Type B pancreatic cell (in vitro differentiated cells): ENCODE measurements at regions not wholly inside any gene's neighbourhood (a gene's known extent, or its start where the extent isn't known, plus 50 kb on each side); places are given as distances from the start of the nearest gene placed in this dataset.

Experiments
- DNase-seq: peaks from one replicate; pipeline ENCODE4 v3.0.0; 2021; ENCODE audit warnings: mixed read lengths; ENCODE audit not compliant: unreplicated experiment; ENCODE audit errors: extremely low spot score
- H3K27ac Mint-ChIP-seq: 2 replicates; pipeline ENCODE4 v1.8.0; 2021; ENCODE audit warnings: mild to moderate bottlenecking, mixed read lengths
- H3K27me3 Mint-ChIP-seq: 2 replicates; pipeline ENCODE4 v1.8.0; 2021; ENCODE audit warnings: mixed read lengths
- H3K36me3 Mint-ChIP-seq: 2 replicates; pipeline ENCODE4 v1.8.0; 2021; ENCODE audit warnings: mixed read lengths
- H3K4me1 Mint-ChIP-seq: one replicate; pipeline ENCODE4 v1.8.0; 2021; ENCODE audit warnings: mixed read lengths; ENCODE audit not compliant: unreplicated experiment
- H3K4me3 Mint-ChIP-seq: 2 replicates; pipeline ENCODE4 v1.8.0; 2021; ENCODE audit warnings: mild to moderate bottlenecking, mixed read lengths
- H3K9me3 Mint-ChIP-seq: 2 replicates; pipeline ENCODE4 v1.8.0; 2021; ENCODE audit warnings: mixed read lengths
- TF ChIP-seq, protein P1 (sequence below): fragments of 200-600 bp; sonication (generic); conservative IDR thresholded peaks from 2 replicates; pipeline ENCODE4 v1.5.0; 2021; ENCODE audit warnings: antibody characterized with exemption, mild to moderate bottlenecking

DNA sequence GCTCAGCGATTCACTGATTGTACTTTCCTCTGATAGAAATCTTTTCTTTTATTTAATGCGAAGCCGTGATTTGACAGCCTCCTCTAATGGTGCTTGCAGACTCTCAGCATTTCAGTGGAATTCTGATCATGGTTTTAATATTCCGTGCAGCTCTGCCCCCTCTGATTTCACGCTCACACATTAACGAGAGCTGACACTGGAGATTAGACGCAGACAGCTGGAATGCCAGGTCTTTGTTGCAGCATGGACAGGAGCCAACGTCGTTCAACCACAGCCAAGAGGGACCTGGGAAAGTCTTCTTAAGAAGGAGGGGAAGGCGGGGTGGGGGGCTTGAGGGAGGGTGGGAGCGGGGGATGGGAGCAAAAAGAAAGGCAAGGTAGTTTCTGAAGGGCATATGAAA is 186.4 kb downstream of the BLID start:
- DNase-seq: no peak
- Mint-ChIP-seq H3K4me3 (no peak overlapping the region), H3K9me3 (no peaks in the 10 kb centered on the region), H3K36me3 (no peaks in the 10 kb centered on the region), H3K27ac (no peak overlapping the region), H3K4me1 (peaks cover 29% of the 10 kb centered on the region), H3K27me3 (peaks cover 16% of the 10 kb centered on the region)
- TF ChIP-seq, protein P1, sequence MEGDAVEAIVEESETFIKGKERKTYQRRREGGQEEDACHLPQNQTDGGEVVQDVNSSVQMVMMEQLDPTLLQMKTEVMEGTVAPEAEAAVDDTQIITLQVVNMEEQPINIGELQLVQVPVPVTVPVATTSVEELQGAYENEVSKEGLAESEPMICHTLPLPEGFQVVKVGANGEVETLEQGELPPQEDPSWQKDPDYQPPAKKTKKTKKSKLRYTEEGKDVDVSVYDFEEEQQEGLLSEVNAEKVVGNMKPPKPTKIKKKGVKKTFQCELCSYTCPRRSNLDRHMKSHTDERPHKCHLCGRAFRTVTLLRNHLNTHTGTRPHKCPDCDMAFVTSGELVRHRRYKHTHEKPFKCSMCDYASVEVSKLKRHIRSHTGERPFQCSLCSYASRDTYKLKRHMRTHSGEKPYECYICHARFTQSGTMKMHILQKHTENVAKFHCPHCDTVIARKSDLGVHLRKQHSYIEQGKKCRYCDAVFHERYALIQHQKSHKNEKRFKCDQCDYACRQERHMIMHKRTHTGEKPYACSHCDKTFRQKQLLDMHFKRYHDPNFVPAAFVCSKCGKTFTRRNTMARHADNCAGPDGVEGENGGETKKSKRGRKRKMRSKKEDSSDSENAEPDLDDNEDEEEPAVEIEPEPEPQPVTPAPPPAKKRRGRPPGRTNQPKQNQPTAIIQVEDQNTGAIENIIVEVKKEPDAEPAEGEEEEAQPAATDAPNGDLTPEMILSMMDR: no peak

DNA sequence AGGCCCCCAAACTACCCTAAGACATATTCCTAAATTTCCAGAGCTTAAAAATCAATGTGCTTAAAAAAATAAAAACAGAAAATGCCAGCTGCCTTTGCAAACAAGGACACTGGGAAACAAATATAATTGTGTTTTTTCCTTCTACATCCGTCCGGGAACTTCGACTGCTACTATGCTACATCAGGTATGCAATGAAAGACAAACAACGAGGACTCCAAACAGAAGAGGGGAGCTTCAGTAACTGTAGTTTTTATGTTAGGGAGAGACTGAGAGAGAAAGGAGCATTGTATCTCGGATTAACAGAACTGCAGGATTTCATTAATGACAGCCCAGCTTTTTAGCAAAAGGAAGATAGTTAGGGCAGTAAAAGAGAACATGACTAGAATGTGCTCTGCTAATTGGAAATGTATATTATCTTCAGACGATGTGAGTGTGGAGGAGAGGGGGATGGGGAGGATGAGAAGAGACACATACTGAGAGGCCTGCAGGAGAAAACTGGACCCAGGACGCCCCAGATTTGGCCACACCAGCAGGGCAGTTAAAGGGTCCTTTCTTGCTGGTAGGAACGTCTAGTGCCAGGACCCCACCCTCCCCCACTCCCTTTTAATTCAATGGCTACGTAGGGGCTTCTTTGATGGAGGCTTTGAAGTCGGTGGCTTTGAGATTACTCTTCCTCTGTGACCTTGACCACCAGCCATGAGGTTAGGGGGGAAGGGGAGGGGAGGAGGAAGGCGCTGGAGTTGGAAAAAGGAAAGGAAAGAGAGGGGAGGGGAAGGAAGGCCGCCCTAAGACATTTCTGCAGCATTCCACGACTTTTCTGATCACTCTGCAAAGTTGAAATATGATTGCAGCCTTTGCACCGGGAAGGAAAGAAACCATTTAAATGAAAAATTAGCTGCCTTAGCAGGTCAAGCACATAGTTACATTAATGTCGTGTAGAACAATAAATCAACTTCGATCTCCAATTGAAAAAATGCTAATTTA is 187.1 kb downstream of the BLID start:
- TF ChIP-seq, protein P1: no peak
- H3K27me3 Mint-ChIP-seq: peaks cover 16% of the 10 kb centered on the region
- no peaks in the 10 kb centered on the region for H3K9me3 Mint-ChIP-seq

DNA sequence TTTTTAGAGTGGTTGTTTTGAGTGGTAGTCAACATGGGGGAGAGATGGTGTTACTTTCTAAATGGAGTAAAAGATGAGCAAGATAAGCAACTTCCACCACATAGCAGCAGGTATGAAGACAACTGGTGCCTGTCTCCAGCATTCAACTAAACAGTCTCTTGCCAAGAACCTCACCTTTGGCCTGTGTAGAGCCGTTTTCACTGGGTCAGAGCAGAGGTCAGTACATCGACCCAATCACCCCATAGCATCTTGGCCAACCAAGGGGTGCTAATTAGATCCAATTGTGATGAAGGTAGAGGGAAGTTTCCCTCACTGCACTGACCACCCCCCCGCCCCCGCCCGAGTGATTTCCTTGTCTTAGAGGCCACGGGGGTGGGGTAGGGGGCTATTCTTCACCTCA is 188.2 kb downstream of the BLID start:
- peaks cover 27% of the 10 kb centered on the region for H3K4me1 Mint-ChIP-seq
- H3K9me3 Mint-ChIP-seq: no peaks in the 10 kb centered on the region
- no peak overlapping the region for H3K4me3 Mint-ChIP-seq
- TF ChIP-seq, protein P1: no peak
- DNase-seq: no peak
- H3K36me3 Mint-ChIP-seq: no peaks in the 10 kb centered on the region
- no peak overlapping the region for H3K27ac Mint-ChIP-seq
- H3K27me3 Mint-ChIP-seq: peaks cover 16% of the 10 kb centered on the region

More for the DNA sequence above, 187.1 kb downstream of the BLID start:
- no peaks in the 10 kb centered on the region for H3K36me3 Mint-ChIP-seq
- no peak for DNase-seq
- H3K27ac Mint-ChIP-seq: no peak overlapping the region
- H3K4me3 Mint-ChIP-seq: no peak overlapping the region
- peaks cover 29% of the 10 kb centered on the region for H3K4me1 Mint-ChIP-seq

DNA sequence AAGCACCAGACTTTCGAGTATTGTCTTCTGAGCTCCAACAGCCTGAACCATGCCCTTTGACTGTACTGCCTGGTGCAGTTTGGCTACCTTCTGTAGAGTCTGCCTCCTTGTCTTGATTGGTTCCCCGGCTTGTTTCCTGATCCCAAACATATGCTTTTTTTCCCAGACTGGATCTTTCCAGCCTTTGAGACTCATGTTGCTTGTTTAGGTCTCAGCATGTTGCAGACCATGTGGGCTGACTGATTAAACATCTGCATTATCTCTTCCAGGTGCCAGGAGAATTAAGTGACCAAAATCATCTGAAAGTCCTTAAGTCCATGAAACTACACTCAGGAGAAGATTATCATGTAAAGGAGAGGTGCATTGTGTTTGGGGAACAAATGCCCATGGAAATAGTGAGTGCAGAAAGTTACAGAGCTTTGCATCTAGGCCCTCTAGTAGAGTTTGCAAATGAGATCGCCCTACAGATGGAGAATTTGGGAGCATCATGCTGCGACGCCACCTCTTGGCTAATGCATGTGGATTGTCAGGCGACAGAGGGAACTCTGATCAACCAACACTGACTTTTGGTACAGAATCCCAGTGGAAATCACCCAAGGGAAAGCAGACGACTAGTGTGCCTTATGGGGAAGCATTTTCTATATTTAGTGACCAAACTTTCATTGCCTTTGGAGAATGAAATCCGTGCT is 188.8 kb downstream of the BLID start:
- TF ChIP-seq, protein P1: no peak
- DNase-seq: no peak
- Mint-ChIP-seq H3K27me3 (peaks cover 16% of the 10 kb centered on the region), H3K36me3 (no peaks in the 10 kb centered on the region), H3K4me3 (no peak overlapping the region), H3K9me3 (no peaks in the 10 kb centered on the region), H3K27ac (no peak overlapping the region), H3K4me1 (peaks cover 22% of the 10 kb centered on the region)

DNA sequence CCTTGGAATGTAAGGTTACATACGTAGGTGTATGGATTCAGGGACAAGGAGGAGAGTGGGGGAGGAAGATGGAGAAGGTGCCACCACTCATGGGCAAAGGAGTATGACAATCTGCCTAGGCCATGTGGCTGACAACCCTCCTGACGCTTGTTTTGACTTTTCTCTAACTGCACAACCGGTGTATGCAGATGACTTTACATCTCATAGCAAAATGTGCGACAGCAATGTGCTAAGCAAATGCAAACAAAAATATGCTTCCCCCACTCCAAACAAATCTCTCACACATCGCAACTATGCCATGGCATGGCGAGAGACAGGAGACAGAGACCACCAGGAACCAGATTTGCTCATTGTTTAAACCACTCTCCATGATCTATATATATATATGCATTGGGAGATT is 191.8 kb downstream of the BLID start:
- no peak overlapping the region for H3K4me3 Mint-ChIP-seq
- peaks cover 6% of the 10 kb centered on the region for H3K9me3 Mint-ChIP-seq
- peaks cover 14% of the 10 kb centered on the region for H3K4me1 Mint-ChIP-seq
- no peak for DNase-seq
- peaks cover 24% of the 10 kb centered on the region for H3K27me3 Mint-ChIP-seq
- TF ChIP-seq, protein P1: no peak
- H3K27ac Mint-ChIP-seq: no peak overlapping the region
- H3K36me3 Mint-ChIP-seq: no peaks in the 10 kb centered on the region
